ENCODE measurements at regions not wholly inside any gene's neighbourhood (a gene's known extent, or its start where the extent isn't known, plus 50 kb on each side); places are given as distances from the start of the nearest gene placed in this dataset.

DNA sequence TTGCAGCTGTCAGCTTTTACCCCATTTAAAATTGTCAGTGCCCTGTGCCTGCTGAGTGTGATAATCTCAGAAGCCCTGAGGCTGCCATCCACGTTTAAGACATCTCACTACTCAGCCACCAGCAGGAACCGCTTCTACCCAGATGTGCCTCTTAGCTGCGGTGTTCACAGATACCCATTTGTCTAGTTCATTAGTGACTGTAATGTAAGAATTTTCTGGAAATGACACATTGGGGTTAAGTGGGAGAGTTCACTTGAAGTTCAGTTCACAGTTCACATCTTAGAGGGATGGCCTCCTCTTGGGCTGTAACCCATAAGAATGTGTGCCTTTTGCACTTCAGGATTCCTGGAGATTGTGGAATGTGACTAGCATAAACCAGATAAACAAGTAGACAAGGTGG lies 477.7 kb downstream of the BTBD3 start:
- no peak for DNase-seq
- H2BK20ac ChIP-seq (ENCODE audit: low read depth, low read length, poor library complexity, severe bottlenecking), result no peak overlapping the region
- H3K9ac ChIP-seq (ENCODE audit: extremely low read depth, insufficient read length, low read length), result no peak overlapping the region

More for the DNA sequence above, 477.7 kb downstream of the BTBD3 start:
- Mint-ChIP-seq H3K4me1 (peaks cover under 1 to 5% of the 10 kb centered on the region in 2 experiments; a peak in 2 of 4 replicates), H3K9me3 (no peaks in the 10 kb centered on the region), H3K36me3 (ENCODE audit: insufficient read depth in 1 of 3, low read depth in 3 of 3) (no peaks in the 10 kb centered on the region), H3K4me3 (no peak overlapping the region), H3K27me3 (ENCODE audit: low read depth) (no peaks in the 10 kb centered on the region), H3K27ac (no peak overlapping the region)
- Histone ChIP-seq H2BK12ac (ENCODE audit: insufficient read length, low read depth, low read length) (no peak overlapping the region), H4K5ac (ENCODE audit: insufficient read length, low read depth, low read length) (no peak overlapping the region), H3K4me1 (ENCODE audit: insufficient read depth, low read length) (no peaks in the 10 kb centered on the region), H3K23ac (ENCODE audit: insufficient read length, low read depth, low read length) (no peak overlapping the region), H3K4me2 (ENCODE audit: insufficient read depth, insufficient read length, low read length) (no peak overlapping the region), H4K91ac (ENCODE audit: insufficient read length, low read depth, low read length) (no peak overlapping the region), H3K27ac (ENCODE audit: insufficient read length, low read depth, low read length) (no peak overlapping the region), H2AFZ (ENCODE audit: low read length) (no peak overlapping the region), H2AK5ac (ENCODE audit: insufficient read length, low read length) (no peak overlapping the region), H4K20me1 (ENCODE audit: control insufficient read depth, insufficient read depth, insufficient read length) (no peaks in the 10 kb centered on the region), H4K8ac (replicated peaks; ENCODE audit: insufficient read length, low read depth, low read length) (no peak overlapping the region), H3K79me2 (ENCODE audit: insufficient read depth, low read length) (no peaks in the 10 kb centered on the region), H3K14ac (ENCODE audit: insufficient read depth, low read length) (no peak overlapping the region), H3K79me1 (ENCODE audit: insufficient read depth, low read depth, low read length, poor library complexity, severe bottlenecking) (no peaks in the 10 kb centered on the region), H3K27me3 (ENCODE audit: insufficient read depth, low read length) (no peaks in the 10 kb centered on the region), H3T11ph (ENCODE audit: low read length) (no peak overlapping the region), H2BK5ac (ENCODE audit: insufficient read length, low read length) (no peak overlapping the region), H3K56ac (ENCODE audit: insufficient read length, low read depth, low read length) (no peak overlapping the region), H3K23me2 (ENCODE audit: insufficient read length, low read depth, low read length, poor library complexity, severe bottlenecking) (no peaks in the 10 kb centered on the region), H3K18ac (ENCODE audit: insufficient read length, low read depth, low read length) (no peak overlapping the region), H3K4ac (ENCODE audit: low read depth, low read length) (no peak overlapping the region), H3K9me3 (ENCODE audit: control insufficient read depth, low read depth, low read length) (no peaks in the 10 kb centered on the region), H2BK120ac (ENCODE audit: low read depth, low read length, poor library complexity, severe bottlenecking) (no peak overlapping the region), H2BK15ac (ENCODE audit: low read depth, low read length) (no peak overlapping the region)
- WGBS (ENCODE audit: extremely low coverage, insufficient read length, low lambda C conversion rate), result no CpG with 5 or more reads among the region's 3 CpGs
- TF ChIP-seq, protein P1, sequence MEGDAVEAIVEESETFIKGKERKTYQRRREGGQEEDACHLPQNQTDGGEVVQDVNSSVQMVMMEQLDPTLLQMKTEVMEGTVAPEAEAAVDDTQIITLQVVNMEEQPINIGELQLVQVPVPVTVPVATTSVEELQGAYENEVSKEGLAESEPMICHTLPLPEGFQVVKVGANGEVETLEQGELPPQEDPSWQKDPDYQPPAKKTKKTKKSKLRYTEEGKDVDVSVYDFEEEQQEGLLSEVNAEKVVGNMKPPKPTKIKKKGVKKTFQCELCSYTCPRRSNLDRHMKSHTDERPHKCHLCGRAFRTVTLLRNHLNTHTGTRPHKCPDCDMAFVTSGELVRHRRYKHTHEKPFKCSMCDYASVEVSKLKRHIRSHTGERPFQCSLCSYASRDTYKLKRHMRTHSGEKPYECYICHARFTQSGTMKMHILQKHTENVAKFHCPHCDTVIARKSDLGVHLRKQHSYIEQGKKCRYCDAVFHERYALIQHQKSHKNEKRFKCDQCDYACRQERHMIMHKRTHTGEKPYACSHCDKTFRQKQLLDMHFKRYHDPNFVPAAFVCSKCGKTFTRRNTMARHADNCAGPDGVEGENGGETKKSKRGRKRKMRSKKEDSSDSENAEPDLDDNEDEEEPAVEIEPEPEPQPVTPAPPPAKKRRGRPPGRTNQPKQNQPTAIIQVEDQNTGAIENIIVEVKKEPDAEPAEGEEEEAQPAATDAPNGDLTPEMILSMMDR (conservative IDR thresholded peaks at IDR 0.05), result no peak
